ENCODE measurements at regions not wholly inside any gene's neighbourhood (a gene's known extent, or its start where the extent isn't known, plus 50 kb on each side); places are given as distances from the start of the nearest gene placed in this dataset.

- Histone ChIP-seq H3K4me1 (no peaks in the 10 kb centered on the region), H3K27ac (no peak overlapping the region), H3K36me3 (no peaks in the 10 kb centered on the region), H3K4me3 (no peak overlapping the region), H3K27me3 (no peaks in the 10 kb centered on the region), H3K9me3 (no peaks in the 10 kb centered on the region)
- intact Hi-C loops (cut with DNase I; ENCODE audit: low total_unique reads), result no loop called here
- no peak for TF ChIP-seq CTCF (IDR thresholded peaks at IDR 0.05)
- no peak for TF ChIP-seq POLR2A (IDR thresholded peaks at IDR 0.05)
- DNase-seq, result no peak
Observed at GRCh38 chr18:65021021-65021420, 729.8 kb upstream of the CDH7 start.

- Histone ChIP-seq H3K9me3 (no peaks in the 10 kb centered on the region), H3K36me3 (no peaks in the 10 kb centered on the region), H3K4me3 (no peak overlapping the region), H3K27ac (no peak overlapping the region), H3K4me1 (no peaks in the 10 kb centered on the region), H3K27me3 (no peaks in the 10 kb centered on the region)
- no peak for DNase-seq
- TF ChIP-seq CTCF (IDR thresholded peaks at IDR 0.05) (no peak), POLR2A (IDR thresholded peaks at IDR 0.05) (no peak)
- intact Hi-C loops (cut with DNase I; ENCODE audit: low total_unique reads), result no loop called here
Observed at GRCh38 chr18:65018184-65018583, 732.6 kb upstream of the CDH7 start.

- Histone ChIP-seq H3K4me1 (no peaks in the 10 kb centered on the region), H3K27ac (no peak overlapping the region), H3K4me3 (no peak overlapping the region), H3K36me3 (no peaks in the 10 kb centered on the region), H3K9me3 (no peaks in the 10 kb centered on the region), H3K27me3 (no peaks in the 10 kb centered on the region)
- no peak for TF ChIP-seq CTCF (IDR thresholded peaks at IDR 0.05)
- TF ChIP-seq POLR2A (IDR thresholded peaks at IDR 0.05), result no peak
- DNase-seq, result no peak
- intact Hi-C loops (cut with DNase I; ENCODE audit: low total_unique reads), result no loop called here
Observed at GRCh38 chr18:65017372-65017760, 733.4 kb upstream of the CDH7 start.

- intact Hi-C loops (cut with DNase I; ENCODE audit: low total_unique reads), result no loop called here
- Histone ChIP-seq H3K27me3 (no peaks in the 10 kb centered on the region), H3K36me3 (no peaks in the 10 kb centered on the region), H3K4me1 (no peaks in the 10 kb centered on the region), H3K9me3 (no peaks in the 10 kb centered on the region), H3K4me3 (no peak overlapping the region), H3K27ac (no peak overlapping the region)
- no peak for DNase-seq
- TF ChIP-seq CTCF (IDR thresholded peaks at IDR 0.05) (no peak), POLR2A (IDR thresholded peaks at IDR 0.05) (no peak)
Observed at GRCh38 chr18:65016631-65017371, 734.0 kb upstream of the CDH7 start.

GRCh38 chr18:64994370-64994769, 756.4 kb upstream of the CDH7 start:
- H3K4me3 ChIP-seq, result no peak overlapping the region
- H3K9me3 ChIP-seq, result no peaks in the 10 kb centered on the region
- no peak overlapping the region for H3K27ac ChIP-seq
- intact Hi-C loops (cut with DNase I; ENCODE audit: low total_unique reads), result no loop called here
- H3K4me1 ChIP-seq, result no peaks in the 10 kb centered on the region
- no peaks in the 10 kb centered on the region for H3K36me3 ChIP-seq
- TF ChIP-seq POLR2A (IDR thresholded peaks at IDR 0.05) (no peak), CTCF (IDR thresholded peaks at IDR 0.05) (no peak)
- H3K27me3 ChIP-seq, result no peaks in the 10 kb centered on the region
- DNase-seq, result no peak
